ENCODE measurements at regions not wholly inside any gene's neighbourhood (a gene's known extent, or its start where the extent isn't known, plus 50 kb on each side); places are given as distances from the start of the nearest gene placed in this dataset.

- DNase-seq = no peak
Observed at GRCh38 chr20:52921340-52921739, 50.8 kb upstream of the TSHZ2 start.

- no peak for DNase-seq
Observed at GRCh38 chr20:52918311-52918710, 53.8 kb upstream of the TSHZ2 start.

GRCh38 chr20:52915564-52915963, 56.6 kb upstream of the TSHZ2 start:
- DNase-seq = no peak

- DNase-seq = no peak
Observed at GRCh38 chr20:52914870-52915269, 57.3 kb upstream of the TSHZ2 start.

GRCh38 chr20:52913650-52914387, 58.3 kb upstream of the TSHZ2 start:
- no peak for DNase-seq

- no peak for DNase-seq
Observed at GRCh38 chr20:52905241-52905994, 66.7 kb upstream of the TSHZ2 start.

- DNase-seq = no peak
Observed at GRCh38 chr20:52904837-52905236, 67.3 kb upstream of the TSHZ2 start.

- no peak for DNase-seq
Observed at GRCh38 chr20:52899041-52899608, 73.0 kb upstream of the TSHZ2 start.

- no peak for DNase-seq
Observed at GRCh38 chr20:52896348-52896747, 75.8 kb upstream of the TSHZ2 start.

- DNase-seq = no peak
Observed at GRCh38 chr20:52895701-52896100, 76.5 kb upstream of the TSHZ2 start.

- no peak for DNase-seq
Observed at GRCh38 chr20:52895235-52895634, 76.9 kb upstream of the TSHZ2 start.

- no peak for DNase-seq
Observed at GRCh38 chr20:52893498-52893897, 78.7 kb upstream of the TSHZ2 start.

- no peak for DNase-seq
Observed at GRCh38 chr20:52892023-52892422, 80.1 kb upstream of the TSHZ2 start.

GRCh38 chr20:52890130-52890529, 82.0 kb upstream of the TSHZ2 start:
- no peak for DNase-seq

GRCh38 chr20:52889225-52889624, 82.9 kb upstream of the TSHZ2 start:
- DNase-seq = no peak

- no peak for DNase-seq
Observed at GRCh38 chr20:52888096-52888495, 84.1 kb upstream of the TSHZ2 start.

GRCh38 chr20:52880997-52881396, 91.2 kb upstream of the TSHZ2 start:
- DNase-seq = no peak

- no peak for DNase-seq
Observed at GRCh38 chr20:52880259-52880658, 91.9 kb upstream of the TSHZ2 start.

- no peak for DNase-seq
Observed at GRCh38 chr20:52874241-52874640, 97.9 kb upstream of the TSHZ2 start.

- no peak for DNase-seq
Observed at GRCh38 chr20:52869698-52870501, 102.3 kb upstream of the TSHZ2 start.

GRCh38 chr20:52869276-52869675, 102.9 kb upstream of the TSHZ2 start:
- no peak for DNase-seq

GRCh38 chr20:52867305-52867704, 104.9 kb upstream of the TSHZ2 start:
- no peak for DNase-seq

GRCh38 chr20:52864916-52865605, 107.1 kb upstream of the TSHZ2 start:
- no peak for DNase-seq
